ENCODE measurements at regions not wholly inside any gene's neighbourhood (a gene's known extent, or its start where the extent isn't known, plus 50 kb on each side); places are given as distances from the start of the nearest gene placed in this dataset.

DNA sequence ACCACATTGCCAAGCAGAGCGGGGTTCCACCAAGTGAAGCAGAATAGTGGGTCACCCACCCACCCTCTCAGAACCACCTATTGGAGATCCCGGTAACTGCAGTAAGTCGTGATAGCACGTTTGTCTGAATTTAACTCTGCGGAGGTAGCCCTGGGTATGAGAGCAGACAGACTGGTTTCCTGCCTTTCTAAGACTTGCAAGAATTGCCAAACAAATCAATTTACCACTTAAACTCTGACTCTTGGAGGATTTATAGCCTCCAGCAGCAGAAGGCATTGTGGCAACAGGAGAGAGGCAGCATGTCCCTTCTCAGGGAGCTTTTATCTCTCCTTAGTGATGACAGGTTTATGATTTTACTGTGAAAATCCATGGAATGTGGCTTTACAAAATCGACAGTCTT is 287.9 kb upstream of the FMN2 start:
- TF ChIP-seq SMAD3 (CRISPR knock-in tag; IDR thresholded peaks at IDR 0.05; ENCODE audit: borderline replicate concordance) (no peak), MYBL2 (CRISPR knock-in tag; IDR thresholded peaks at IDR 0.05) (no peak), CTCF (IDR thresholded peaks at IDR 0.05) (no peak), TEAD4 (CRISPR knock-in tag; IDR thresholded peaks at IDR 0.05) (no peak), AFF4 (CRISPR knock-in tag; IDR thresholded peaks at IDR 0.05; ENCODE audit: borderline replicate concordance) (no peak), MAX (CRISPR knock-in tag; IDR thresholded peaks at IDR 0.05) (no peak), ZNF138 (CRISPR knock-in tag; conservative IDR thresholded peaks at IDR 0.05) (no peak), OVOL2 (CRISPR knock-in tag; IDR thresholded peaks at IDR 0.05; ENCODE audit: borderline replicate concordance) (no peak)
- TF ChIP-seq, protein P1, sequence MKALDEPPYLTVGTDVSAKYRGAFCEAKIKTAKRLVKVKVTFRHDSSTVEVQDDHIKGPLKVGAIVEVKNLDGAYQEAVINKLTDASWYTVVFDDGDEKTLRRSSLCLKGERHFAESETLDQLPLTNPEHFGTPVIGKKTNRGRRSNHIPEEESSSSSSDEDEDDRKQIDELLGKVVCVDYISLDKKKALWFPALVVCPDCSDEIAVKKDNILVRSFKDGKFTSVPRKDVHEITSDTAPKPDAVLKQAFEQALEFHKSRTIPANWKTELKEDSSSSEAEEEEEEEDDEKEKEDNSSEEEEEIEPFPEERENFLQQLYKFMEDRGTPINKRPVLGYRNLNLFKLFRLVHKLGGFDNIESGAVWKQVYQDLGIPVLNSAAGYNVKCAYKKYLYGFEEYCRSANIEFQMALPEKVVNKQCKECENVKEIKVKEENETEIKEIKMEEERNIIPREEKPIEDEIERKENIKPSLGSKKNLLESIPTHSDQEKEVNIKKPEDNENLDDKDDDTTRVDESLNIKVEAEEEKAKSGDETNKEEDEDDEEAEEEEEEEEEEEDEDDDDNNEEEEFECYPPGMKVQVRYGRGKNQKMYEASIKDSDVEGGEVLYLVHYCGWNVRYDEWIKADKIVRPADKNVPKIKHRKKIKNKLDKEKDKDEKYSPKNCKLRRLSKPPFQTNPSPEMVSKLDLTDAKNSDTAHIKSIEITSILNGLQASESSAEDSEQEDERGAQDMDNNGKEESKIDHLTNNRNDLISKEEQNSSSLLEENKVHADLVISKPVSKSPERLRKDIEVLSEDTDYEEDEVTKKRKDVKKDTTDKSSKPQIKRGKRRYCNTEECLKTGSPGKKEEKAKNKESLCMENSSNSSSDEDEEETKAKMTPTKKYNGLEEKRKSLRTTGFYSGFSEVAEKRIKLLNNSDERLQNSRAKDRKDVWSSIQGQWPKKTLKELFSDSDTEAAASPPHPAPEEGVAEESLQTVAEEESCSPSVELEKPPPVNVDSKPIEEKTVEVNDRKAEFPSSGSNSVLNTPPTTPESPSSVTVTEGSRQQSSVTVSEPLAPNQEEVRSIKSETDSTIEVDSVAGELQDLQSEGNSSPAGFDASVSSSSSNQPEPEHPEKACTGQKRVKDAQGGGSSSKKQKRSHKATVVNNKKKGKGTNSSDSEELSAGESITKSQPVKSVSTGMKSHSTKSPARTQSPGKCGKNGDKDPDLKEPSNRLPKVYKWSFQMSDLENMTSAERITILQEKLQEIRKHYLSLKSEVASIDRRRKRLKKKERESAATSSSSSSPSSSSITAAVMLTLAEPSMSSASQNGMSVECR (CRISPR knock-in tag; IDR thresholded peaks at IDR 0.05; ENCODE audit: borderline replicate concordance): no peak
- TF ChIP-seq, protein P2, sequence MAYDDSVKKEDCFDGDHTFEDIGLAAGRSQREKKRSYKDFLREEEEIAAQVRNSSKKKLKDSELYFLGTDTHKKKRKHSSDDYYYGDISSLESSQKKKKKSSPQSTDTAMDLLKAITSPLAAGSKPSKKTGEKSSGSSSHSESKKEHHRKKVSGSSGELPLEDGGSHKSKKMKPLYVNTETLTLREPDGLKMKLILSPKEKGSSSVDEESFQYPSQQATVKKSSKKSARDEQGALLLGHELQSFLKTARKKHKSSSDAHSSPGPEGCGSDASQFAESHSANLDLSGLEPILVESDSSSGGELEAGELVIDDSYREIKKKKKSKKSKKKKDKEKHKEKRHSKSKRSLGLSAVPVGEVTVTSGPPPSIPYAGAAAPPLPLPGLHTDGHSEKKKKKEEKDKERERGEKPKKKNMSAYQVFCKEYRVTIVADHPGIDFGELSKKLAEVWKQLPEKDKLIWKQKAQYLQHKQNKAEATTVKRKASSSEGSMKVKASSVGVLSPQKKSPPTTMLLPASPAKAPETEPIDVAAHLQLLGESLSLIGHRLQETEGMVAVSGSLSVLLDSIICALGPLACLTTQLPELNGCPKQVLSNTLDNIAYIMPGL (CRISPR knock-in tag; IDR thresholded peaks at IDR 0.05): no peak

Measured in WTC11 (cell line).